ENCODE measurements at regions not wholly inside any gene's neighbourhood (a gene's known extent, or its start where the extent isn't known, plus 50 kb on each side); places are given as distances from the start of the nearest gene placed in this dataset.

DNA sequence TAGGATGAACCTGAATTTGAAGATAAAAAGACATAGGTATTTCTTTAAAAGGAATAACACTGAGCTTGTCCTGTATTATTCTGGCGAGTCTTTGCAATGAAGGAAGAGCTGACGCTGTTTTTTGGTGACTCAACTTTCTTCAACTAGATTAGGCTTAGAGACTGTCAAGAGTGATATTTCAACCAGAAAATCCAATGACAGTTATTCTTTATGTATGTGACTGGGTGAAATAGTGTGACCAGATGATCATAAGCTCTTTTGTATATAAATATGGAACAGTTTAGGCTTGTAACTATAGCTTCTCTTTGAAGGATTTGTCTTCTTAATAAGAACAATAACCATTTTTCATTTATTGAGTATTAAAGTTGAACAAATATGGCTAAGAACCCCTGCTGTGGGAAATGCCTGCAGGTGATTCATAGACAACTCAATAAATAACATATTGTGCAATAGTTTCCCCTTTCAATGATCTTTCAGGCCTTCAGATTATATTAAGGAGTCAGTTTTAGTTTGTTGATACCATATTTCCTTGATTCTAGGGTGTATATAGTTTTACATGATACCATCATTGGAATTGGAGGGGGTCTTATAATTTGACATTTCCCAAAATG lies 265.6 kb upstream of the JAG1 start:
- Histone ChIP-seq H3F3A (replicated peaks; ENCODE audit: insufficient read depth) (peaks cover 4% of the 10 kb centered on the region), H3K27me3 (ENCODE audit: insufficient read depth) (no peaks in the 10 kb centered on the region), H3K4me2 (no peak overlapping the region), H3K4me3 (ENCODE audit: low read depth in 2 of 2, low read length in 1 of 2) (no peak overlapping the region), H3K36me3 (replicated peaks in 1 of 2; ENCODE audit: control insufficient read depth in 1 of 2, insufficient read depth in 2 of 2, low read length in 1 of 2) (no peaks in the 10 kb centered on the region), H3K9ac (no peak overlapping the region), H3K4me1 (ENCODE audit: control insufficient read depth in 1 of 2, insufficient read depth in 2 of 2, low read depth in 1 of 2, low read length in 1 of 2) (peaks cover 0 to 3% of the 10 kb centered on the region in 2 experiments; a peak in 1 of 4 replicates), H3K79me2 (ENCODE audit: insufficient read depth) (no peaks in the 10 kb centered on the region), H3K27ac (ENCODE audit: low read depth in 2 of 2, low read length in 1 of 2) (no peak overlapping the region), H3K9me3 (no peaks in the 10 kb centered on the region), H4K20me1 (ENCODE audit: insufficient read depth) (no peaks in the 10 kb centered on the region), H3K9me2 (no peaks in the 10 kb centered on the region), H2AFZ (ENCODE audit: low read depth) (no peak overlapping the region)
- no peak for DNase-seq
- WGBS (ENCODE audit: low lambda C conversion rate): 59% methylated on average over 2 of the region's 2 CpGs
- TF ChIP-seq MEF2A (IDR thresholded peaks at IDR 0.05; ENCODE audit: borderline replicate concordance, low read depth) (no peak), RCOR1 (IDR thresholded peaks at IDR 0.05; ENCODE audit: low read length) (no peak), SMC3 (IDR thresholded peaks at IDR 0.05; ENCODE audit: low read depth, low read length) (no peak), CHD2 (IDR thresholded peaks at IDR 0.05; ENCODE audit: low read length, partially characterized antibody) (no peak), FOXJ3 (CRISPR knock-in tag; IDR thresholded peaks at IDR 0.05) (no peak), GABPA (IDR thresholded peaks at IDR 0.05; ENCODE audit: low read depth) (no peak), NRF1 (IDR thresholded peaks at IDR 0.05; ENCODE audit: low read depth, low read length) (no peak)
- TF ChIP-seq, protein P1, sequence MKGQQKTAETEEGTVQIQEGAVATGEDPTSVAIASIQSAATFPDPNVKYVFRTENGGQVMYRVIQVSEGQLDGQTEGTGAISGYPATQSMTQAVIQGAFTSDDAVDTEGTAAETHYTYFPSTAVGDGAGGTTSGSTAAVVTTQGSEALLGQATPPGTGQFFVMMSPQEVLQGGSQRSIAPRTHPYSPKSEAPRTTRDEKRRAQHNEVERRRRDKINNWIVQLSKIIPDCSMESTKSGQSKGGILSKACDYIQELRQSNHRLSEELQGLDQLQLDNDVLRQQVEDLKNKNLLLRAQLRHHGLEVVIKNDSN (IDR thresholded peaks at IDR 0.05; ENCODE audit: borderline replicate concordance, low read depth): no peak
- ChIA-PET CTCF (no interaction called here), POLR2A (no interaction called here)

DNA sequence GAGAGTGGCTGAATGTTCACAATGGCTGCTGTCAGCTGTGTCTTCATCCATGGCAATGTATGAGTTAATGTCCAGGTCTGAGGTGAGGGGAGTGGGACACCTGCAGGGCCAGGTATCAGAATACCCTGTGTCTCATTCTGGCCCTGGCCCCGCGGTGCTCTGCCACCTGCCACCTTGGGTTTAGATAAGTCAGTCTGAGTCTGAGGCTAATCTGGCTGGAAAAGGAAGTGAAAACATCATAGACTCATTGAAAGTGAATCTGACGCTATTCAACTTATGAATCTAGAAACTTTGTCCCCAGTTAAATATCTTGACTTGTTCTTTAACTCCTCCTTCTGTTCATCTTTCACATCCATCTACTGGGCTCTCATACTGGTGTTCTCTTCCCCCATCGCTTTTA lies 267.1 kb upstream of the JAG1 start:
- WGBS (ENCODE audit: low lambda C conversion rate): 74% methylated on average over 4 of the region's 4 CpGs
- TF ChIP-seq NFIC (IDR thresholded peaks at IDR 0.05; ENCODE audit: borderline replicate concordance) (no peak), ELF1 (IDR thresholded peaks at IDR 0.05) (no peak), POLR2AphosphoS5 (IDR thresholded peaks at IDR 0.05; ENCODE audit: low read depth, low read length) (no peak), TAF1 (IDR thresholded peaks at IDR 0.05; ENCODE audit: borderline replicate concordance, low read depth, low read length) (no peak), FOXJ3 (CRISPR knock-in tag; IDR thresholded peaks at IDR 0.05) (no peak), YY1 (IDR thresholded peaks at IDR 0.05; ENCODE audit: low read depth) (no peak), EP300 (IDR thresholded peaks at IDR 0.05; ENCODE audit: borderline replicate concordance in 1 of 2, low read depth in 1 of 2, low read length in 1 of 2) (no peak), EZH2phosphoT487 (IDR thresholded peaks at IDR 0.05; ENCODE audit: borderline replicate concordance, low read depth) (no peak), JUND (IDR thresholded peaks at IDR 0.05) (no peak)
- TF ChIP-seq, protein P2, sequence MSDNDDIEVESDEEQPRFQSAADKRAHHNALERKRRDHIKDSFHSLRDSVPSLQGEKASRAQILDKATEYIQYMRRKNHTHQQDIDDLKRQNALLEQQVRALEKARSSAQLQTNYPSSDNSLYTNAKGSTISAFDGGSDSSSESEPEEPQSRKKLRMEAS (IDR thresholded peaks at IDR 0.05; ENCODE audit: low read depth): no peak
- TF ChIP-seq, protein P1 (IDR thresholded peaks at IDR 0.05; ENCODE audit: borderline replicate concordance, low read depth): no peak
- TF ChIP-seq, protein P3, sequence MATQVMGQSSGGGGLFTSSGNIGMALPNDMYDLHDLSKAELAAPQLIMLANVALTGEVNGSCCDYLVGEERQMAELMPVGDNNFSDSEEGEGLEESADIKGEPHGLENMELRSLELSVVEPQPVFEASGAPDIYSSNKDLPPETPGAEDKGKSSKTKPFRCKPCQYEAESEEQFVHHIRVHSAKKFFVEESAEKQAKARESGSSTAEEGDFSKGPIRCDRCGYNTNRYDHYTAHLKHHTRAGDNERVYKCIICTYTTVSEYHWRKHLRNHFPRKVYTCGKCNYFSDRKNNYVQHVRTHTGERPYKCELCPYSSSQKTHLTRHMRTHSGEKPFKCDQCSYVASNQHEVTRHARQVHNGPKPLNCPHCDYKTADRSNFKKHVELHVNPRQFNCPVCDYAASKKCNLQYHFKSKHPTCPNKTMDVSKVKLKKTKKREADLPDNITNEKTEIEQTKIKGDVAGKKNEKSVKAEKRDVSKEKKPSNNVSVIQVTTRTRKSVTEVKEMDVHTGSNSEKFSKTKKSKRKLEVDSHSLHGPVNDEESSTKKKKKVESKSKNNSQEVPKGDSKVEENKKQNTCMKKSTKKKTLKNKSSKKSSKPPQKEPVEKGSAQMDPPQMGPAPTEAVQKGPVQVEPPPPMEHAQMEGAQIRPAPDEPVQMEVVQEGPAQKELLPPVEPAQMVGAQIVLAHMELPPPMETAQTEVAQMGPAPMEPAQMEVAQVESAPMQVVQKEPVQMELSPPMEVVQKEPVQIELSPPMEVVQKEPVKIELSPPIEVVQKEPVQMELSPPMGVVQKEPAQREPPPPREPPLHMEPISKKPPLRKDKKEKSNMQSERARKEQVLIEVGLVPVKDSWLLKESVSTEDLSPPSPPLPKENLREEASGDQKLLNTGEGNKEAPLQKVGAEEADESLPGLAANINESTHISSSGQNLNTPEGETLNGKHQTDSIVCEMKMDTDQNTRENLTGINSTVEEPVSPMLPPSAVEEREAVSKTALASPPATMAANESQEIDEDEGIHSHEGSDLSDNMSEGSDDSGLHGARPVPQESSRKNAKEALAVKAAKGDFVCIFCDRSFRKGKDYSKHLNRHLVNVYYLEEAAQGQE (IDR thresholded peaks at IDR 0.05; ENCODE audit: low read depth, low read length): no peak
- TF ChIP-seq, protein P4, sequence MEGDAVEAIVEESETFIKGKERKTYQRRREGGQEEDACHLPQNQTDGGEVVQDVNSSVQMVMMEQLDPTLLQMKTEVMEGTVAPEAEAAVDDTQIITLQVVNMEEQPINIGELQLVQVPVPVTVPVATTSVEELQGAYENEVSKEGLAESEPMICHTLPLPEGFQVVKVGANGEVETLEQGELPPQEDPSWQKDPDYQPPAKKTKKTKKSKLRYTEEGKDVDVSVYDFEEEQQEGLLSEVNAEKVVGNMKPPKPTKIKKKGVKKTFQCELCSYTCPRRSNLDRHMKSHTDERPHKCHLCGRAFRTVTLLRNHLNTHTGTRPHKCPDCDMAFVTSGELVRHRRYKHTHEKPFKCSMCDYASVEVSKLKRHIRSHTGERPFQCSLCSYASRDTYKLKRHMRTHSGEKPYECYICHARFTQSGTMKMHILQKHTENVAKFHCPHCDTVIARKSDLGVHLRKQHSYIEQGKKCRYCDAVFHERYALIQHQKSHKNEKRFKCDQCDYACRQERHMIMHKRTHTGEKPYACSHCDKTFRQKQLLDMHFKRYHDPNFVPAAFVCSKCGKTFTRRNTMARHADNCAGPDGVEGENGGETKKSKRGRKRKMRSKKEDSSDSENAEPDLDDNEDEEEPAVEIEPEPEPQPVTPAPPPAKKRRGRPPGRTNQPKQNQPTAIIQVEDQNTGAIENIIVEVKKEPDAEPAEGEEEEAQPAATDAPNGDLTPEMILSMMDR (IDR thresholded peaks at IDR 0.05): no peak
- Histone ChIP-seq H2AFZ (ENCODE audit: low read depth) (no peak overlapping the region), H3K4me3 (ENCODE audit: low read depth in 2 of 2, low read length in 1 of 2) (no peak overlapping the region), H3K9ac (no peak overlapping the region), H3F3A (replicated peaks; ENCODE audit: insufficient read depth) (peaks cover 4% of the 10 kb centered on the region), H3K79me2 (ENCODE audit: insufficient read depth) (no peaks in the 10 kb centered on the region), H3K27ac (ENCODE audit: low read depth in 2 of 2, low read length in 1 of 2) (no peak overlapping the region), H3K4me2 (no peak overlapping the region), H4K20me1 (ENCODE audit: insufficient read depth) (no peaks in the 10 kb centered on the region), H3K36me3 (replicated peaks in 1 of 2; ENCODE audit: control insufficient read depth in 1 of 2, insufficient read depth in 2 of 2, low read length in 1 of 2) (no peaks in the 10 kb centered on the region), H3K9me2 (no peaks in the 10 kb centered on the region), H3K4me1 (ENCODE audit: control insufficient read depth in 1 of 2, insufficient read depth in 2 of 2, low read depth in 1 of 2, low read length in 1 of 2) (no peaks in the 10 kb centered on the region), H3K27me3 (ENCODE audit: insufficient read depth) (no peaks in the 10 kb centered on the region), H3K9me3 (no peaks in the 10 kb centered on the region)
- POLR2A ChIA-PET: no interaction called here
- CTCF ChIA-PET: no interaction called here
- DNase-seq: no peak
